PC-3 (cell line): ENCODE measurements at regions not wholly inside any gene's neighbourhood (a gene's known extent, or its start where the extent isn't known, plus 50 kb on each side); places are given as distances from the start of the nearest gene placed in this dataset.
"Not testable (repeated sequence)": the region's sequence is repeated elsewhere in the genome, so short reads cannot be mapped to it uniquely, and the experiment has no call there.

Source experiments
- ATAC-seq: fragments of 200-7000 bp; cut with Tn5 transposase; 2 replicates; pipeline ENCODE4 v1.9.1; 2020; ENCODE audit warnings: mild to moderate bottlenecking, moderate library complexity
- BruUV-seq: library from RNA; stranded (reverse); fragments of 400-500 nt; replicated peaks from 2 replicates; lab custom pipeline; 2021; lab: Mats Ljungman, UMichigan
- CTCF ChIA-PET: fragments of 300-600 bp; sonication (Branson Sonifier 250); formaldehyde crosslinking; loops from one replicate; lab custom pipeline; 2022; ENCODE audit warnings: antibody characterized with exemption; lab: Charles Lee
- POLR2A ChIA-PET: fragments of 300-600 bp; sonication (Branson Sonifier 250); formaldehyde crosslinking; loops from one replicate; lab custom pipeline; 2022; ENCODE audit warnings: antibody characterized with exemption; ENCODE audit not compliant: unreplicated experiment; lab: Charles Lee
- DNase-seq: peaks from one replicate; pipeline ENCODE4 v3.0.0-alpha.2; 2015
- H2AFZ ChIP-seq: fragments of 300-600 bp; sonication (generic); 2 replicates; pipeline ENCODE4 v1.6.0; 2016; ENCODE audit warnings: antibody characterized with exemption, low read length
- H3F3A ChIP-seq: fragments of 300-600 bp; sonication (generic); one replicate; pipeline ENCODE4 v1.6.0; 2017; ENCODE audit warnings: antibody characterized with exemption, low read length, control low read depth, mild to moderate bottlenecking; ENCODE audit not compliant: unreplicated experiment
- H3K27ac ChIP-seq: fragments of 300-600 bp; sonication (generic); 2 replicates; pipeline ENCODE4 v1.5.1; 2016; ENCODE audit warnings: mild to moderate bottlenecking, low read length
- H3K27me3 ChIP-seq: fragments of 300-600 bp; sonication (generic); 2 replicates; pipeline ENCODE4 v1.6.1; 2016; ENCODE audit warnings: low read length, mixed read lengths
- H3K36me3 ChIP-seq: fragments of 300-600 bp; sonication (generic); 2 replicates; pipeline ENCODE4 v1.6.1; 2016; ENCODE audit warnings: low read depth, mixed run types, low read length, mixed read lengths
- H3K4me1 ChIP-seq: fragments of 300-600 bp; sonication (generic); 2 replicates; pipeline ENCODE4 v1.5.1; 2016; ENCODE audit warnings: low read length; ENCODE audit not compliant: insufficient read depth
- H3K4me2 ChIP-seq: fragments of 300-600 bp; sonication (generic); 2 replicates; pipeline ENCODE4 v1.6.0; 2016; ENCODE audit warnings: low read length
- H3K4me3 ChIP-seq: fragments of 300-600 bp; sonication (generic); 2 replicates; pipeline ENCODE4 v1.5.1; 2016; ENCODE audit warnings: mild to moderate bottlenecking, low read length, mixed read lengths
- H3K79me2 ChIP-seq: fragments of 300-600 bp; sonication (generic); 2 replicates; pipeline ENCODE4 v1.6.1; 2017; ENCODE audit warnings: low read length, mixed read lengths
- H3K9ac ChIP-seq: fragments of 300-600 bp; sonication (generic); 2 replicates; pipeline ENCODE4 v1.6.0; 2016; ENCODE audit warnings: mild to moderate bottlenecking, low read length
- H3K9me2 ChIP-seq: fragments of 300-600 bp; sonication (generic); replicated peaks from 2 replicates; pipeline ENCODE4 v1.6.1; 2016; ENCODE audit warnings: mixed run types, low read length, mixed read lengths
- H3K9me3 ChIP-seq: fragments of 300-600 bp; sonication (generic); 2 replicates; pipeline ENCODE4 v1.6.1; 2016; ENCODE audit warnings: low read length, mixed read lengths
- H4K20me1 ChIP-seq: fragments of 300-600 bp; sonication (generic); 2 replicates; pipeline ENCODE4 v1.6.1; 2016; ENCODE audit warnings: low read length, mixed read lengths
- EZH2 ChIP-seq: fragments of 300-600 bp; sonication (generic); IDR thresholded peaks from one replicate; pipeline ENCODE4 v1.6.1; 2017; ENCODE audit warnings: antibody characterized with exemption, mild to moderate bottlenecking, low read length; ENCODE audit not compliant: unreplicated experiment
- EZH2phosphoT487 ChIP-seq: fragments of 300-600 bp; sonication (generic); IDR thresholded peaks from 2 replicates; pipeline ENCODE4 v1.6.1; 2018; ENCODE audit warnings: mild to moderate bottlenecking, antibody characterized with exemption, low read length, borderline replicate concordance
- intact Hi-C: fragments of 100-400 bp; cut with micrococcal nuclease; formaldehyde crosslinking; loops from 2 replicates; pipeline ENCODE4 v1.9.0; 2023

- intact Hi-C loops: no loop called here
- H2AFZ ChIP-seq: no peak overlapping the region
- no peak overlapping the region for H3K4me3 ChIP-seq
- H3K4me2 ChIP-seq: no peak overlapping the region
- H3K4me1 ChIP-seq: no peaks in the 10 kb centered on the region
- no peak overlapping the region for H3K9ac ChIP-seq
- no TSS peak for BruUV-seq
- ChIA-PET CTCF (no interaction called here), POLR2A (no interaction called here)
- ATAC-seq: no peak
- no peaks in the 10 kb centered on the region for H3K9me3 ChIP-seq
- no peaks in the 10 kb centered on the region for H3K36me3 ChIP-seq
- no peak overlapping the region for H3K27ac ChIP-seq
- H3K9me2 ChIP-seq: no peaks in the 10 kb centered on the region
- no peak for DNase-seq
- no peaks in the 10 kb centered on the region for H3F3A ChIP-seq
- H3K79me2 ChIP-seq: no peaks in the 10 kb centered on the region
- no peaks in the 10 kb centered on the region for H3K27me3 ChIP-seq
- no peaks in the 10 kb centered on the region for H4K20me1 ChIP-seq
- TF ChIP-seq EZH2 (no peak), EZH2phosphoT487 (no peak)
These were observed 50.4 kb upstream of the ST3GAL6 start for GRCh38 chr3:98712726-98713125.

GRCh38 chr3:98713332-98713731, 49.8 kb upstream of the ST3GAL6 start:
- CTCF ChIA-PET, BruUV-seq, intact Hi-C loops, H3K4me3 ChIP-seq, H3K9me3 ChIP-seq, H3K27ac ChIP-seq, H3K9ac ChIP-seq, H3K36me3 ChIP-seq, H3K4me2 ChIP-seq, H3K4me1 ChIP-seq, H4K20me1 ChIP-seq, DNase-seq, H3K79me2 ChIP-seq, H3K27me3 ChIP-seq, H2AFZ ChIP-seq, H3K9me2 ChIP-seq, ATAC-seq, H3F3A ChIP-seq: not testable (repeated sequence)
- POLR2A ChIA-PET: interaction anchor here (0.7 kb wide), 1 partner anchor 17 kb away, joined by 3 read pairs; no protein-coding TSS in a partner anchor
